ENCODE measurements at regions not wholly inside any gene's neighbourhood (a gene's known extent, or its start where the extent isn't known, plus 50 kb on each side); places are given as distances from the start of the nearest gene placed in this dataset.

DNA sequence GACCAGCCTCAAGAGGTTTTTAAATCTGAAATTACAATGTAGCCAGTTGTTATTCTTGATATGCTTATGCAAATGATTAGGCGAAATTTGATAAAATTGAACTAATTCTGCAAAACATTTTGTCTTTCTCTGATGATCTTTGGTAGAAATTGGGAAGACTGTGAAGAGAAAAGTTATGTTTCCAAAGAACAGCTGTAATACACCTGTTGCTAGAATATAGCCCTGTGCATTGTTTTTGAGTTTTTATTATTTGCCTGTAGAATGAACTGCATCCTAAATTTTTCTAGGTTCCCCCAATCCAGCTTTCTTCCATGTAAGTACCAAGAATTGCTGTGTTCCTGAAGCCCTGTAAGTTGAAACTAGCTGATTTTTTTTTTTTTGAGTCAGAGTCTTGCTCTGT lies 81.5 kb upstream of the RHOU start:
- TF ChIP-seq POLR2A (IDR thresholded peaks at IDR 0.05; ENCODE audit: low read length) = no peak
- no peak for TF ChIP-seq GATA1 (IDR thresholded peaks at IDR 0.05; ENCODE audit: low read depth, low read length)
